ENCODE measurements at regions not wholly inside any gene's neighbourhood (a gene's known extent, or its start where the extent isn't known, plus 50 kb on each side); places are given as distances from the start of the nearest gene placed in this dataset.

GRCh38 chr12:92546635-92547348 is 156.0 kb upstream of the PLEKHG7 start:
- H3K4me1 Mint-ChIP-seq (ENCODE audit: unreplicated experiment), result peaks cover 31% of the 10 kb centered on the region
- DNase-seq (ENCODE audit: extremely low spot score, unreplicated experiment), result no peak
- TF ChIP-seq CTCF (conservative IDR thresholded peaks at IDR 0.05), result no peak
- no peaks in the 10 kb centered on the region for H3K36me3 Mint-ChIP-seq
- H3K27me3 Mint-ChIP-seq, result peaks cover 3% of the 10 kb centered on the region
- peaks cover 9% of the 10 kb centered on the region for H3K9me3 Mint-ChIP-seq
- H3K4me3 Mint-ChIP-seq, result peak overlapping the region; percentile 9
- H3K27ac Mint-ChIP-seq, result peak overlapping the region; percentile 31

GRCh38 chr12:92546259-92546634 is 156.5 kb upstream of the PLEKHG7 start:
- peak overlapping the region; percentile 31 for H3K27ac Mint-ChIP-seq
- H3K4me1 Mint-ChIP-seq (ENCODE audit: unreplicated experiment), result peaks cover 31% of the 10 kb centered on the region
- H3K36me3 Mint-ChIP-seq, result no peaks in the 10 kb centered on the region
- DNase-seq (ENCODE audit: extremely low spot score, unreplicated experiment), result no peak
- H3K9me3 Mint-ChIP-seq, result peaks cover 12% of the 10 kb centered on the region
- TF ChIP-seq CTCF (conservative IDR thresholded peaks at IDR 0.05), result no peak
- no peak overlapping the region for H3K4me3 Mint-ChIP-seq
- H3K27me3 Mint-ChIP-seq, result peaks cover 3% of the 10 kb centered on the region

GRCh38 chr12:92544322-92544721 is 158.5 kb upstream of the PLEKHG7 start:
- Mint-ChIP-seq H3K36me3 (no peaks in the 10 kb centered on the region), H3K4me1 (ENCODE audit: unreplicated experiment) (peaks cover 45% of the 10 kb centered on the region), H3K27ac (peak overlapping the region; percentile 84), H3K27me3 (peaks cover 3% of the 10 kb centered on the region), H3K9me3 (peaks cover 13% of the 10 kb centered on the region), H3K4me3 (peak overlapping the region; percentile 2)
- TF ChIP-seq CTCF (conservative IDR thresholded peaks at IDR 0.05), result no peak
- DNase-seq (ENCODE audit: extremely low spot score, unreplicated experiment), result no peak

GRCh38 chr12:92543840-92544239 is 158.9 kb upstream of the PLEKHG7 start:
- Mint-ChIP-seq H3K36me3 (no peaks in the 10 kb centered on the region), H3K27me3 (peaks cover 3% of the 10 kb centered on the region), H3K27ac (peak overlapping the region; percentile 84), H3K9me3 (peaks cover 10% of the 10 kb centered on the region), H3K4me3 (peak overlapping the region; percentile 2), H3K4me1 (ENCODE audit: unreplicated experiment) (peaks cover 48% of the 10 kb centered on the region)
- no peak for TF ChIP-seq CTCF (conservative IDR thresholded peaks at IDR 0.05)
- no peak for DNase-seq (ENCODE audit: extremely low spot score, unreplicated experiment)

GRCh38 chr12:92543359-92543758 is 159.4 kb upstream of the PLEKHG7 start:
- peaks cover 50% of the 10 kb centered on the region for H3K4me1 Mint-ChIP-seq (ENCODE audit: unreplicated experiment)
- H3K27ac Mint-ChIP-seq, result peak overlapping the region; percentile 84
- no peak for TF ChIP-seq CTCF (conservative IDR thresholded peaks at IDR 0.05)
- H3K27me3 Mint-ChIP-seq, result peaks cover 3% of the 10 kb centered on the region
- H3K9me3 Mint-ChIP-seq, result peaks cover 8% of the 10 kb centered on the region
- DNase-seq (ENCODE audit: extremely low spot score, unreplicated experiment), result no peak
- H3K36me3 Mint-ChIP-seq, result no peaks in the 10 kb centered on the region
- H3K4me3 Mint-ChIP-seq, result peak overlapping the region; percentile 63

Measured in type B pancreatic cell (in vitro differentiated cells).